GM18858 (cell line): ENCODE measurements at regions not wholly inside any gene's neighbourhood (a gene's known extent, or its start where the extent isn't known, plus 50 kb on each side); places are given as distances from the start of the nearest gene placed in this dataset.

Experiments used
- ATAC-seq: cut with Tn5 transposase; IDR thresholded peaks from one replicate; pipeline ENCODE4 v1.9.1; 2021; ENCODE audit not compliant: unreplicated experiment

GRCh38 chr5:107090506-107090905 lies 580.2 kb downstream of the EFNA5 start:
- ATAC-seq = no peak

GRCh38 chr5:107088907-107089306 lies 581.8 kb downstream of the EFNA5 start:
- ATAC-seq = no peak

- ATAC-seq = no peak
Measured at GRCh38 chr5:107085572-107085971, 585.2 kb downstream of the EFNA5 start.

GRCh38 chr5:107074996-107075395 lies 595.7 kb downstream of the EFNA5 start:
- ATAC-seq = no peak

GRCh38 chr5:107072967-107073366 lies 597.8 kb downstream of the EFNA5 start:
- no peak for ATAC-seq

- no peak for ATAC-seq
Measured at GRCh38 chr5:107072440-107072839, 598.3 kb downstream of the EFNA5 start.

- ATAC-seq = no peak
Measured at GRCh38 chr5:107068782-107069181, 602.0 kb downstream of the EFNA5 start.

GRCh38 chr5:107067395-107067794 lies 603.3 kb downstream of the EFNA5 start:
- no peak for ATAC-seq

- ATAC-seq = no peak
Measured at GRCh38 chr5:107063511-107063910, 607.2 kb downstream of the EFNA5 start.

- ATAC-seq = no peak
Measured at GRCh38 chr5:107058803-107059202, 611.9 kb downstream of the EFNA5 start.

- ATAC-seq = no peak
Measured at GRCh38 chr5:107058235-107058634, 612.5 kb downstream of the EFNA5 start.

GRCh38 chr5:107056278-107056677 lies 614.5 kb downstream of the EFNA5 start:
- ATAC-seq = no peak

GRCh38 chr5:107047048-107047447 lies 623.7 kb downstream of the EFNA5 start:
- ATAC-seq = no peak

GRCh38 chr5:107043665-107044064 lies 627.1 kb downstream of the EFNA5 start:
- no peak for ATAC-seq

- no peak for ATAC-seq
Measured at GRCh38 chr5:107040907-107041306, 629.8 kb downstream of the EFNA5 start.

- ATAC-seq = no peak
Measured at GRCh38 chr5:107032629-107033028, 638.1 kb downstream of the EFNA5 start.

- no peak for ATAC-seq
Measured at GRCh38 chr5:107028938-107029337, 641.8 kb downstream of the EFNA5 start.

- ATAC-seq = no peak
Measured at GRCh38 chr5:107025712-107026497, 644.8 kb downstream of the EFNA5 start.

GRCh38 chr5:107023732-107024131 lies 647.0 kb downstream of the EFNA5 start:
- ATAC-seq = no peak

- no peak for ATAC-seq
Measured at GRCh38 chr5:107021575-107021974, 649.2 kb downstream of the EFNA5 start.

- ATAC-seq = no peak
Measured at GRCh38 chr5:107020626-107021025, 650.1 kb downstream of the EFNA5 start.

- no peak for ATAC-seq
Measured at GRCh38 chr5:107017616-107018015, 653.1 kb downstream of the EFNA5 start.

GRCh38 chr5:107012371-107012770 lies 658.4 kb downstream of the EFNA5 start:
- ATAC-seq = no peak
